ENCODE measurements at regions not wholly inside any gene's neighbourhood (a gene's known extent, or its start where the extent isn't known, plus 50 kb on each side); places are given as distances from the start of the nearest gene placed in this dataset.

GRCh38 chr18:67194886-67195285 is 321.6 kb downstream of the DSEL start:
- CTCF ChIA-PET, result no interaction called here
- no peaks in the 10 kb centered on the region for H3K4me1 ChIP-seq (ENCODE audit: control insufficient read depth, insufficient read depth, low read length)
- POLR2A ChIA-PET, result no interaction called here
- H3K27ac ChIP-seq (ENCODE audit: extremely low read depth, low read depth, low read length), result no peak overlapping the region
- no peaks in the 10 kb centered on the region for H3K36me3 ChIP-seq (ENCODE audit: control insufficient read depth in 2 of 2, insufficient read depth in 1 of 2, low read length in 2 of 2)
- TF ChIP-seq ZNF623 (tag by site-specific recombination; IDR thresholded peaks at IDR 0.05), result no peak
- H3K4me3 ChIP-seq (ENCODE audit: low read depth, low read length), result no peak overlapping the region
- H3K9me3 ChIP-seq (ENCODE audit: control insufficient read depth, insufficient read depth, low read depth, low read length), result no peaks in the 10 kb centered on the region

DNA sequence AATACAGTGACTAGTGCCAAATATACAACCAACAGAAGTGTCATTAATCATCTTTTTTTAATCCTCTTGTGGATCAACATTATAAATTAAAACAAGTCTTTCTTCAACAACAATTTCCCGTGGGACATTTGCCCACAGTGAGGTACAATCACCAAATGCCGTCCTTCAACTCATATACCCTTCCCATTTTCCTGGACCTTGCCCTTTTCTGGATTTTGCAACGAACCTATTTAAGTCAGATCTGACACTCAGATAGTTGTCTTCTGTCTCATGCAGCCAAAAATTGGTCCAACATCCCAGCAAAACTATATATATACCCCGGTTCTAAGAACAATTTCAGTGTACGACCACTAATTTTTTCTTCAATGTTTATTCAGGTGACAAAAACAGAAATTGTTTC is 324.0 kb downstream of the DSEL start:
- ChIA-PET POLR2A (no interaction called here), CTCF (interaction anchor here (0.6 to 3.1 kb wide), 3 partner anchors 8 to 505 kb away, joined by 3 to 12 read pairs (median 4); no protein-coding TSS in a partner anchor)
- TF ChIP-seq ZNF449 (tag by site-specific recombination; IDR thresholded peaks at IDR 0.05) (no peak), ZNF146 (tag by site-specific recombination; IDR thresholded peaks at IDR 0.05) (no peak)
- no peak overlapping the region for H3K27ac ChIP-seq (ENCODE audit: extremely low read depth, low read depth, low read length)
- H3K4me3 ChIP-seq (ENCODE audit: low read depth, low read length), result no peak overlapping the region
- no peaks in the 10 kb centered on the region for H3K36me3 ChIP-seq (ENCODE audit: control insufficient read depth in 2 of 2, insufficient read depth in 1 of 2, low read length in 2 of 2)
- no peaks in the 10 kb centered on the region for H3K9me3 ChIP-seq (ENCODE audit: control insufficient read depth, insufficient read depth, low read depth, low read length)
- no peaks in the 10 kb centered on the region for H3K4me1 ChIP-seq (ENCODE audit: control insufficient read depth, insufficient read depth, low read length)

DNA sequence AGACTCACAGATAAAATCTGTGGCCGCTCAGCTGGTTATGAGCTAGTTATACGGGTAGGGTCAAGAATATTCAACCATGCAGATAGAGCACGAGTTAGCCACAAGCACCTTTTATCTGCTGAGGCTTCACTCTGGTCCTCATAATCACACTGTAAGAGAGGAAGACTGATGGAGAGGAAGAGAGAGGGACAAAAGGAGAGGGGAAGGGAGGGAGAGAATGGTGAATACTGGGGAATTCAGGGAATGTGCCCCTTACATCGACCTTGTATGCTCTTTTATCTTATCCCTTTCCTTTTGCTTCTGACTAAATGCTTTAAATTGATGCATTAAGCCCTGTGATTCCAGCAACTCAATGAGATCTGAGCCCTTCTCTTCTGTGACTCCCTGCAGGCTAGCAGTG is 333.1 kb downstream of the DSEL start:
- Histone ChIP-seq H3K9me3 (ENCODE audit: control insufficient read depth, insufficient read depth, low read depth, low read length) (no peaks in the 10 kb centered on the region), H3K4me3 (ENCODE audit: low read depth, low read length) (no peak overlapping the region), H3K4me1 (ENCODE audit: control insufficient read depth, insufficient read depth, low read length) (no peaks in the 10 kb centered on the region), H3K27ac (ENCODE audit: extremely low read depth, low read depth, low read length) (no peak overlapping the region), H3K36me3 (ENCODE audit: control insufficient read depth in 2 of 2, insufficient read depth in 1 of 2, low read length in 2 of 2) (no peaks in the 10 kb centered on the region)
- no peak for TF ChIP-seq ZNF747 (tag by site-specific recombination; IDR thresholded peaks at IDR 0.05)
- no peak for TF ChIP-seq KLF10 (tag by site-specific recombination; IDR thresholded peaks at IDR 0.05)
- TF ChIP-seq ZSCAN16 (tag by site-specific recombination; IDR thresholded peaks at IDR 0.05), result no peak
- no peak for TF ChIP-seq ZBTB11 (tag by site-specific recombination; conservative IDR thresholded peaks at IDR 0.05; ENCODE audit: low read depth)
- no peak for TF ChIP-seq MYNN (tag by site-specific recombination; IDR thresholded peaks at IDR 0.05; ENCODE audit: borderline replicate concordance)
- no peak for TF ChIP-seq ZNF629 (tag by site-specific recombination; IDR thresholded peaks at IDR 0.05)
- TF ChIP-seq ZBTB10 (tag by site-specific recombination; IDR thresholded peaks at IDR 0.05), result no peak
- no peak for TF ChIP-seq KLF7 (tag by site-specific recombination; IDR thresholded peaks at IDR 0.05; ENCODE audit: borderline replicate concordance)
- no peak for TF ChIP-seq PBX3 (CRISPR knock-in tag; IDR thresholded peaks at IDR 0.05)
- no peak for TF ChIP-seq ZNF777 (tag by site-specific recombination; IDR thresholded peaks at IDR 0.05; ENCODE audit: borderline replicate concordance)
- no peak for TF ChIP-seq ZNF350 (tag by site-specific recombination; IDR thresholded peaks at IDR 0.05)
- TF ChIP-seq ZNF398 (tag by site-specific recombination; IDR thresholded peaks at IDR 0.05), result no peak
- TF ChIP-seq SALL2 (tag by site-specific recombination; IDR thresholded peaks at IDR 0.05; ENCODE audit: borderline replicate concordance), result no peak
- TF ChIP-seq ZNF169 (tag by site-specific recombination; IDR thresholded peaks at IDR 0.05), result no peak
- TF ChIP-seq ZNF530 (tag by site-specific recombination; IDR thresholded peaks at IDR 0.05; ENCODE audit: low read depth), result no peak
- no peak for TF ChIP-seq ZNF175 (tag by site-specific recombination; IDR thresholded peaks at IDR 0.05)
- TF ChIP-seq SP7 (tag by site-specific recombination; IDR thresholded peaks at IDR 0.05), result no peak
- TF ChIP-seq ZNF791 (tag by site-specific recombination; IDR thresholded peaks at IDR 0.05), result no peak
- CTCF ChIA-PET, result no interaction called here
- POLR2A ChIA-PET, result no interaction called here
